Neural crest cell (in vitro differentiated cells): ENCODE measurements at regions not wholly inside any gene's neighbourhood (a gene's known extent, or its start where the extent isn't known, plus 50 kb on each side); places are given as distances from the start of the nearest gene placed in this dataset.

Experiments used
- DNase-seq: peaks from one replicate; pipeline ENCODE4 v3.0.0; 2021; ENCODE audit warnings: low read depth, mixed read lengths, low spot score
- H3K27ac Mint-ChIP-seq: one replicate; pipeline ENCODE4 v1.8.0; 2021; ENCODE audit warnings: mild to moderate bottlenecking, mixed read lengths; ENCODE audit not compliant: unreplicated experiment
- H3K27me3 Mint-ChIP-seq: 2 replicates; pipeline ENCODE4 v1.8.0; 2021; ENCODE audit warnings: low read depth, mild to moderate bottlenecking, mixed read lengths
- H3K36me3 Mint-ChIP-seq: 2 replicates; pipeline ENCODE4 v1.8.0; 2021; ENCODE audit warnings: low read depth, mild to moderate bottlenecking, mixed read lengths
- H3K4me1 Mint-ChIP-seq: 2 replicates; pipeline ENCODE4 v1.8.0; 2021; ENCODE audit warnings: mixed read lengths
- H3K4me3 Mint-ChIP-seq: one replicate; pipeline ENCODE4 v1.8.0; 2021; ENCODE audit warnings: mild to moderate bottlenecking, mixed read lengths
- H3K9me3 Mint-ChIP-seq: 2 replicates; pipeline ENCODE4 v1.8.0; 2021; ENCODE audit warnings: mixed read lengths
- TF ChIP-seq, protein P1 (sequence below): fragments of 200-600 bp; sonication (generic); conservative IDR thresholded peaks from 2 replicates; pipeline ENCODE4 v1.5.0; 2021; ENCODE audit warnings: antibody characterized with exemption, mild to moderate bottlenecking

DNA sequence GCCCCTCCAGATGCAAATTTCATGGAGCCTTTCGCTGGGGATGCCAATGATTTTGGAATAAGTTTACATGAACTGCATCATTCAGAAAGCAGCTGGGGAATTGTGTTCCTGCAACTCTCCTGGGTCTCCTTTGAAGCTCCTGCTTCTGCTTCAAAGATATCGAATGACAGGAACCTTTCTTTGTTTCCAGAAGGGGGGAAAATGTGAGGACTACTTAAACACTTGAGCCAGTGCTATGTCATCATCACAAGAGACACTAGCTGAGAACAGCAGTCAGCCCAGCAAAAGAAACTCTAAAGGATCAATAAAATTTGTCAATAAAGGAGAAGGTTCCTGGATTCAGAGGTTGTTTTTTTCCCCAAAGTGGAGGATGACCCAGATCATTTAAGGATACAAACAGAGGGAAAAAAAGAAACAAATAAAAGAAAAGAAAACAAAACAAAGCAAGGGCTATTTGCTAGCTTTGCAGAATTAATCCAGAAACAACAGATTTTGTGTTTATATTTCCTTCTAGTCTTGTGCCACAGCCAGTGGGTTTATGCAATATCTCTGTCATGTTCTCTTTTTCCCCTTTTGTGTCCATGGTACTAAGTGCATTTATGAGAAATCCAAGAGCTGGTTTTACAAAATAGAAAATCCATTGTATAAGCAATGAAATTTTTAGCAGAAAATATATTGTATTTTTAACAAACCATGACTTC lies 463.7 kb downstream of the CDH2 start:
- peaks cover 13% of the 10 kb centered on the region for H3K9me3 Mint-ChIP-seq
- no peaks in the 10 kb centered on the region for H3K27me3 Mint-ChIP-seq
- TF ChIP-seq, protein P1, sequence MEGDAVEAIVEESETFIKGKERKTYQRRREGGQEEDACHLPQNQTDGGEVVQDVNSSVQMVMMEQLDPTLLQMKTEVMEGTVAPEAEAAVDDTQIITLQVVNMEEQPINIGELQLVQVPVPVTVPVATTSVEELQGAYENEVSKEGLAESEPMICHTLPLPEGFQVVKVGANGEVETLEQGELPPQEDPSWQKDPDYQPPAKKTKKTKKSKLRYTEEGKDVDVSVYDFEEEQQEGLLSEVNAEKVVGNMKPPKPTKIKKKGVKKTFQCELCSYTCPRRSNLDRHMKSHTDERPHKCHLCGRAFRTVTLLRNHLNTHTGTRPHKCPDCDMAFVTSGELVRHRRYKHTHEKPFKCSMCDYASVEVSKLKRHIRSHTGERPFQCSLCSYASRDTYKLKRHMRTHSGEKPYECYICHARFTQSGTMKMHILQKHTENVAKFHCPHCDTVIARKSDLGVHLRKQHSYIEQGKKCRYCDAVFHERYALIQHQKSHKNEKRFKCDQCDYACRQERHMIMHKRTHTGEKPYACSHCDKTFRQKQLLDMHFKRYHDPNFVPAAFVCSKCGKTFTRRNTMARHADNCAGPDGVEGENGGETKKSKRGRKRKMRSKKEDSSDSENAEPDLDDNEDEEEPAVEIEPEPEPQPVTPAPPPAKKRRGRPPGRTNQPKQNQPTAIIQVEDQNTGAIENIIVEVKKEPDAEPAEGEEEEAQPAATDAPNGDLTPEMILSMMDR = no peak
- peaks cover 61% of the 10 kb centered on the region for H3K4me1 Mint-ChIP-seq
- peak overlapping the region; percentile 95 for H3K27ac Mint-ChIP-seq
- peak overlapping the region; percentile 42 for H3K4me3 Mint-ChIP-seq
- DNase-seq = no peak
- H3K36me3 Mint-ChIP-seq = peaks cover 10% of the 10 kb centered on the region

DNA sequence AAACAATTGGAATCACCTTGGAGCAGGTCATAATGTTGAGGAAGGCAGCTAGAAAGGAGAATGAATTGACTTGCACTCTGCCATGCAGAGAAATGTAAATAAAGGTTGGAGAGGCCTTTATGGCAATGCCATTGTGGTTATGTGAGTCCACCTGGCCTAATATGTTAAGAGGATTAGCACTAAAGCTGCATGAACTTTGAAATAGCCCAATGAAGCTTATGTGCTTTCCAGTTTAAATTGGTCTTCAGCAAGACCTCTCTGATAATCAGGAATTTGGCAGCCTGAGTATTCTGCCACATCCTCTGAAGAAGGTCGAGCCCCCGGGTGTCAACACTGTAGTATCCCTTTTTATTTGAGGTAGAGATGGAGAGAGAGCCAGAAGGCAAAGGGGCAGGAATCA lies 464.9 kb downstream of the CDH2 start:
- TF ChIP-seq, protein P1 = no peak
- H3K4me1 Mint-ChIP-seq = peaks cover 51% of the 10 kb centered on the region
- peak overlapping the region; percentile 24 for H3K4me3 Mint-ChIP-seq
- DNase-seq = no peak
- peaks cover 13% of the 10 kb centered on the region for H3K36me3 Mint-ChIP-seq
- peaks cover 13% of the 10 kb centered on the region for H3K9me3 Mint-ChIP-seq
- no peaks in the 10 kb centered on the region for H3K27me3 Mint-ChIP-seq
- H3K27ac Mint-ChIP-seq = peak overlapping the region; percentile 79

DNA sequence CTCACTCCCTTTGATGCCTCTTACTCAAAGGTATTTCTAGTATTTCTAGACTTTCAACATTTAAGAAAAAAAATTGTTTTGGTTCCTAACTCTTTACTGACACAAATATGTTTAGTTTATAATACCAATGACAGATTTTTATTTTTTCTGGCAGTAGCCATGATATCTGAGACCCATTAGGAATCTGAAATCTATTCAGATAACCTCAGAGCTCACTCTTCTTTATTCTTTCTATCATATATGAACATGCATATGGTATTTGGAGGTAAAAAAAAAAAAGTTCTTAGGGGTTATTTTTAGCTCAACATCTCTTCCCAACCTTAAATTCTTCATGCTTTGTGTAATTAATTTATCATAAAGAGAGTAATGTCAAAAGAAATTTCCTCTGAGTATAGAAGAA lies 465.5 kb downstream of the CDH2 start:
- H3K27ac Mint-ChIP-seq = peak overlapping the region; percentile 16
- DNase-seq = no peak
- peaks cover 13% of the 10 kb centered on the region for H3K9me3 Mint-ChIP-seq
- no peak overlapping the region for H3K4me3 Mint-ChIP-seq
- TF ChIP-seq, protein P1 = no peak
- H3K36me3 Mint-ChIP-seq = peaks cover 14% of the 10 kb centered on the region
- H3K4me1 Mint-ChIP-seq = peaks cover 47% of the 10 kb centered on the region
- no peaks in the 10 kb centered on the region for H3K27me3 Mint-ChIP-seq

DNA sequence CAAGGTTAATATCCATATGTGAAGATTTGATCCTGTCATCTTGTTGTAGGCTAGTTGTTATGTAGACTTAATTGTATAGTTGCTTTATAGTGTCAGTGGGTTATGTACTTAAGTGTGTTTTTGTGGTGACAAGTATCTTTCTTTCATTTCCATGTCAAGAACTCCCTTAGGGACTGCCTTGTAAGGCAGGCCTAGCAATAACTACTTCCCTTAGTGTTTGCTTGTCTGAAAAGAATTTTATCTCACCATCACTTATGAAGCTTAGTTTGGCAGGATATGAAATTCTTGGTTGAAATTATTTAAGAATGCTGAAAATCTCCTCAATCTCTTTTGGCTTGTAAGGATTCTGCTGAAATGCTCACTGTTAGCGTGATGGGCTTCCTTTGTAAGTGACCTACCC lies 467.6 kb downstream of the CDH2 start:
- Mint-ChIP-seq H3K4me3 (no peak overlapping the region), H3K9me3 (peaks cover 13% of the 10 kb centered on the region), H3K36me3 (peaks cover 15% of the 10 kb centered on the region), H3K27me3 (no peaks in the 10 kb centered on the region), H3K27ac (no peak overlapping the region), H3K4me1 (peaks cover 47% of the 10 kb centered on the region)
- no peak for DNase-seq
- TF ChIP-seq, protein P1 = no peak

GRCh38 chr18:27707201-27707600 lies 469.7 kb downstream of the CDH2 start:
- no peaks in the 10 kb centered on the region for H3K27me3 Mint-ChIP-seq
- TF ChIP-seq, protein P1 = no peak

More at GRCh38 chr18:27707201-27707600, 469.7 kb downstream of the CDH2 start:
- peaks cover 17% of the 10 kb centered on the region for H3K9me3 Mint-ChIP-seq
- no peak for DNase-seq
- peaks cover 25% of the 10 kb centered on the region for H3K4me1 Mint-ChIP-seq
- H3K4me3 Mint-ChIP-seq = no peak overlapping the region
- peaks cover 15% of the 10 kb centered on the region for H3K36me3 Mint-ChIP-seq
- H3K27ac Mint-ChIP-seq = no peak overlapping the region
